Psoas muscle (tissue), 7 donors: ENCODE measurements at regions not wholly inside any gene's neighbourhood (a gene's known extent, or its start where the extent isn't known, plus 50 kb on each side); places are given as distances from the start of the nearest gene placed in this dataset.

Experiments
- ATAC-seq, 4 donors: fragments of 200-7000 bp; cut with Tn5 transposase; one replicate each; pipeline ENCODE4 v1.9.1; 2020; ENCODE audit warnings: moderate library complexity in 3 of 4, mild to moderate bottlenecking in 2 of 4
- DNase-seq, 2 donors: peaks; one replicate each; pipeline ENCODE4 v3.0.0-alpha.2; 2020
- H3K27ac ChIP-seq: fragments of 200-600 bp; one replicate; pipeline ENCODE4 v1.8.0; 2022
- H3K27me3 ChIP-seq, 3 donors: fragments of 200-600 bp in 1 of 3; one replicate each; pipeline versions ENCODE4 v1.6.1 to v1.8.0; 2013 to 2022; ENCODE audit warnings: low read length in 2 of 3, mild to moderate bottlenecking in 2 of 3, moderate library complexity in 1 of 3; ENCODE audit not compliant: insufficient read depth in 3 of 3
- H3K36me3 ChIP-seq, 2 donors: fragments of 200-600 bp in 1 of 2; one replicate each; pipeline versions ENCODE4 v1.6.1 to v1.8.0; 2013 to 2022; ENCODE audit warnings: low read depth in 1 of 2, mild to moderate bottlenecking in 1 of 2, moderate library complexity in 1 of 2; ENCODE audit not compliant: insufficient read depth in 1 of 2
- H3K4me1 ChIP-seq: fragments of 200-600 bp; one replicate; pipeline ENCODE4 v1.8.0; 2022
- H3K4me3 ChIP-seq: fragments of 200-600 bp; one replicate; pipeline ENCODE4 v1.8.0; 2022; ENCODE audit warnings: mild to moderate bottlenecking
- H3K9me3 ChIP-seq: fragments of 200-600 bp; one replicate; pipeline ENCODE4 v1.8.0; 2022
- CTCF ChIP-seq: fragments of 200-600 bp; IDR thresholded peaks from one replicate; pipeline ENCODE4 v1.8.0; 2022; ENCODE audit warnings: antibody characterized with exemption
- WGBS, 3 donors: extraction: QIAGEN DNeasy Blood & Tissue Kit; methylation state at CpG; one replicate each; pipeline versions ENCODE4 v1.1.6 to v1.1.7; 2013; 5-methylcytosine and 5-hydroxymethylcytosine counted together
- intact Hi-C, 2 donors: fragments of 100-400 bp; cut with DNase I; formaldehyde crosslinking; loops; one replicate each; pipeline versions ENCODE4 v1.11.0 to v1.14.2; 2022
- donor health status: healthy with polysubstance abuse.
- donor health status: DM: no; HTN: no; CAD: no; lungs with moderate emphysema.
- donor health status: Bipolar disorder and iron deficiency.
- donor health status: healthy.
- donor health status: DM: yes; HTN: yes; CAD: no.
- donor health status: DM: no; HTN: no; CAD: no.
- donor health status: DM: yes; HTN: yes; CAD: no.

- Histone ChIP-seq H3K27me3 (no peaks in the 10 kb centered on the region), H3K4me3 (no peak overlapping the region), H3K9me3 (no peaks in the 10 kb centered on the region), H3K36me3 (no peaks in the 10 kb centered on the region), H3K4me1 (no peaks in the 10 kb centered on the region), H3K27ac (no peak overlapping the region)
- DNase-seq: no peak
- intact Hi-C loops: no loop called here
- no peak for ATAC-seq
- TF ChIP-seq CTCF: no peak
- 52 to 59% (median 53%) methylated on average over 2 of the region's 2 CpGs for WGBS, 3 donors
Measured at GRCh38 chr11:80587906-80588305, 1147.1 kb upstream of the TENM4 start.

GRCh38 chr11:80586464-80586863 lies 1145.6 kb upstream of the TENM4 start:
- ATAC-seq (no peak), DNase-seq (no peak)
- Histone ChIP-seq H3K27ac (no peak overlapping the region), H3K4me3 (no peak overlapping the region), H3K36me3 (no peaks in the 10 kb centered on the region), H3K9me3 (no peaks in the 10 kb centered on the region), H3K27me3 (no peaks in the 10 kb centered on the region), H3K4me1 (no peaks in the 10 kb centered on the region)
- WGBS, 3 donors: 65 to 74% (median 68%) methylated on average over 1 of the region's 1 CpG
- TF ChIP-seq CTCF: no peak
- intact Hi-C loops: no loop called here

GRCh38 chr11:80584661-80585060 lies 1143.8 kb upstream of the TENM4 start:
- no peaks in the 10 kb centered on the region for H3K36me3 ChIP-seq
- no peak overlapping the region for H3K4me3 ChIP-seq
- no peaks in the 10 kb centered on the region for H3K9me3 ChIP-seq
- no peak for TF ChIP-seq CTCF
- no peak for ATAC-seq
- no peaks in the 10 kb centered on the region for H3K27me3 ChIP-seq
- no peak overlapping the region for H3K27ac ChIP-seq
- 79 to 88% (median 84%) methylated on average over 3 of the region's 3 CpGs for WGBS, 3 donors
- DNase-seq: no peak
- H3K4me1 ChIP-seq: no peaks in the 10 kb centered on the region
- intact Hi-C loops: no loop called here

- no peaks in the 10 kb centered on the region for H3K36me3 ChIP-seq
- ATAC-seq: no peak
- H3K4me3 ChIP-seq: no peak overlapping the region
- H3K4me1 ChIP-seq: no peaks in the 10 kb centered on the region
- intact Hi-C loops: no loop called here
- H3K27ac ChIP-seq: no peak overlapping the region
- 85 to 94% (median 88%) methylated on average over 2 of the region's 2 CpGs for WGBS, 3 donors
- no peak for TF ChIP-seq CTCF
- no peaks in the 10 kb centered on the region for H3K9me3 ChIP-seq
- no peaks in the 10 kb centered on the region for H3K27me3 ChIP-seq
- DNase-seq: no peak
Measured at GRCh38 chr11:80569832-80570231, 1129.0 kb upstream of the TENM4 start.

GRCh38 chr11:80565231-80565630 lies 1124.4 kb upstream of the TENM4 start:
- WGBS, 3 donors: 61 to 69% (median 61%) methylated on average over 5 of the region's 5 CpGs
- Histone ChIP-seq H3K36me3 (no peaks in the 10 kb centered on the region), H3K27ac (no peak overlapping the region), H3K4me3 (no peak overlapping the region), H3K9me3 (no peaks in the 10 kb centered on the region), H3K4me1 (no peaks in the 10 kb centered on the region), H3K27me3 (no peaks in the 10 kb centered on the region)
- DNase-seq: no peak
- TF ChIP-seq CTCF: no peak
- intact Hi-C loops: no loop called here
- no peak for ATAC-seq
